Psoas muscle (tissue), 7 donors: ENCODE measurements at regions not wholly inside any gene's neighbourhood (a gene's known extent, or its start where the extent isn't known, plus 50 kb on each side); places are given as distances from the start of the nearest gene placed in this dataset.

Source experiments
- ATAC-seq, 4 donors: fragments of 200-7000 bp; cut with Tn5 transposase; one replicate each; pipeline ENCODE4 v1.9.1; 2020; ENCODE audit warnings: moderate library complexity in 3 of 4, mild to moderate bottlenecking in 2 of 4
- DNase-seq, 2 donors: peaks; one replicate each; pipeline ENCODE4 v3.0.0-alpha.2; 2020
- H3K27ac ChIP-seq: fragments of 200-600 bp; one replicate; pipeline ENCODE4 v1.8.0; 2022
- H3K27me3 ChIP-seq, 3 donors: fragments of 200-600 bp in 1 of 3; one replicate each; pipeline versions ENCODE4 v1.6.1 to v1.8.0; 2013 to 2022; ENCODE audit warnings: low read length in 2 of 3, mild to moderate bottlenecking in 2 of 3, moderate library complexity in 1 of 3; ENCODE audit not compliant: insufficient read depth in 3 of 3
- H3K36me3 ChIP-seq, 2 donors: fragments of 200-600 bp in 1 of 2; one replicate each; pipeline versions ENCODE4 v1.6.1 to v1.8.0; 2013 to 2022; ENCODE audit warnings: low read depth in 1 of 2, mild to moderate bottlenecking in 1 of 2, moderate library complexity in 1 of 2; ENCODE audit not compliant: insufficient read depth in 1 of 2
- H3K4me1 ChIP-seq: fragments of 200-600 bp; one replicate; pipeline ENCODE4 v1.8.0; 2022
- H3K4me3 ChIP-seq: fragments of 200-600 bp; one replicate; pipeline ENCODE4 v1.8.0; 2022; ENCODE audit warnings: mild to moderate bottlenecking
- H3K9me3 ChIP-seq: fragments of 200-600 bp; one replicate; pipeline ENCODE4 v1.8.0; 2022
- CTCF ChIP-seq: fragments of 200-600 bp; IDR thresholded peaks from one replicate; pipeline ENCODE4 v1.8.0; 2022; ENCODE audit warnings: antibody characterized with exemption
- WGBS, 3 donors: extraction: QIAGEN DNeasy Blood & Tissue Kit; methylation state at CpG; one replicate each; pipeline versions ENCODE4 v1.1.6 to v1.1.7; 2013; 5-methylcytosine and 5-hydroxymethylcytosine counted together
- intact Hi-C, 2 donors: fragments of 100-400 bp; cut with DNase I; formaldehyde crosslinking; loops; one replicate each; pipeline versions ENCODE4 v1.11.0 to v1.14.2; 2022
- donor health status: healthy with polysubstance abuse.
- donor health status: DM: no; HTN: no; CAD: no; lungs with moderate emphysema.
- donor health status: Bipolar disorder and iron deficiency.
- donor health status: healthy.
- donor health status: DM: yes; HTN: yes; CAD: no.
- donor health status: DM: no; HTN: no; CAD: no.
- donor health status: DM: yes; HTN: yes; CAD: no.

DNA sequence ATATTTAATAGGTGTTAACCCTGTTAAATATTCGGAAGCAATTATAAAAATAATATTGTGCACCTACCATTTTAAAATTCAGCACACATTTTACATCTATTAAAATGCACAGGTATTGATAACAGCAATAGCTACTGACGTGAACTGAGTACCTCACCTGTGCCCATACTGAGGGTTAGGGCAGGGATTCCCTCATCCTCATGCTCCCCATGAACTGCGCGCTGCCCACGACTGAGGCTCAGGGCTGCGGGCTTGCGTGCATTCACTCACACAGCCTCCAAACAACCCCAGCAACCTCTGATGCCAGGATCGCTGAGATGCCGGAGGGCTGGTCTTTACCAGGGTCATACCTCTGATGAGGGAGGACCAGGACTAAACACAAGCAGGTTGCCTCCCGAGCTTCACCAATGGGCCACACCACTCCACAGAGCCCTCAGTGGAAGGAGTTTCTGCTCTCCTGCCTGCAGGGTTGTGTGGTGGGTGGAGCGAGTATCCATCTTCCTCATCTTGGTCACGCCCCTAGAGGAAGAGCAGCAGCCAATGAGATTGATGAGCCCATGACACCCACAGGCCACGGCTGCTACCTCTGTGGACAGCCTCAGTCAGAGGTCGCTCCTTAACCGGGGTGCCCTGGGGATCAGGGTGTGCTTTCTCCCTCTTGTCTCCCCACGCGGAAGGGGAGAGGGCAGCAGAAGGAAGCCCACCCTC, 478.3 kb downstream of the TNS3 start:
- H3K27me3 ChIP-seq = no peaks in the 10 kb centered on the region
- WGBS, 3 donors = 88 to 95% (median 91%) methylated on average over 16 to 17 of the region's 17 CpGs
- H3K9me3 ChIP-seq = no peaks in the 10 kb centered on the region
- no peak overlapping the region for H3K27ac ChIP-seq
- TF ChIP-seq CTCF = no peak
- intact Hi-C loops = no loop called here
- no peaks in the 10 kb centered on the region for H3K36me3 ChIP-seq
- DNase-seq = no peak
- H3K4me3 ChIP-seq = no peak overlapping the region
- H3K4me1 ChIP-seq = no peaks in the 10 kb centered on the region
- no peak for ATAC-seq

DNA sequence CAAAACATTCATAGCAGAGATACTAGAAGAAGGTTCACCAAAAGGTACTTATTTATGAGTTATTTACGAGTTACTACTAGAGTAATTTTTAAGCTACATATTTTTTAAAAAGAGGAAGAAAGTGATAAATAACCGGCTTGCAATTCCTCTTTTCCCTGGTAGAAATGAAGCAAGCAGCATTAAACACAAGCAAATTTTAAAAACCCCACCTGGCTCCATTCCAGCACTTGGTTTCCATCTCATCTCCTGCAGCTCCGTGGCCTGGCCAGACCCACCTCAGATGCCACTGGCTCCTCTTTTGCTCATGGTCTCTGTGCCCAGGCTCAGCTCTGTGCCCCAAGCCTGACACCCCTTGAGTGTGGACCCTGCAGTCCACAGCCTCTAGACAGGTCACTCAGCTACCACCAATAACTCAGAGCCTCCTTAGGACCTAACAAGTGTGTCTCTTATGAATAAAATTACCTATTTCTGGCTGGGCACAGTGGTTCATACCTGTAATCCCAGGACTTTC, 479.5 kb downstream of the TNS3 start:
- Histone ChIP-seq H3K36me3 (no peaks in the 10 kb centered on the region), H3K9me3 (no peaks in the 10 kb centered on the region), H3K4me1 (no peaks in the 10 kb centered on the region), H3K27ac (no peak overlapping the region), H3K4me3 (no peak overlapping the region), H3K27me3 (no peaks in the 10 kb centered on the region)
- intact Hi-C loops = no loop called here
- no peak for TF ChIP-seq CTCF
- ATAC-seq (no peak), DNase-seq (no peak)
- 59 to 66% (median 62%) methylated on average over 3 of the region's 3 CpGs for WGBS, 3 donors

DNA sequence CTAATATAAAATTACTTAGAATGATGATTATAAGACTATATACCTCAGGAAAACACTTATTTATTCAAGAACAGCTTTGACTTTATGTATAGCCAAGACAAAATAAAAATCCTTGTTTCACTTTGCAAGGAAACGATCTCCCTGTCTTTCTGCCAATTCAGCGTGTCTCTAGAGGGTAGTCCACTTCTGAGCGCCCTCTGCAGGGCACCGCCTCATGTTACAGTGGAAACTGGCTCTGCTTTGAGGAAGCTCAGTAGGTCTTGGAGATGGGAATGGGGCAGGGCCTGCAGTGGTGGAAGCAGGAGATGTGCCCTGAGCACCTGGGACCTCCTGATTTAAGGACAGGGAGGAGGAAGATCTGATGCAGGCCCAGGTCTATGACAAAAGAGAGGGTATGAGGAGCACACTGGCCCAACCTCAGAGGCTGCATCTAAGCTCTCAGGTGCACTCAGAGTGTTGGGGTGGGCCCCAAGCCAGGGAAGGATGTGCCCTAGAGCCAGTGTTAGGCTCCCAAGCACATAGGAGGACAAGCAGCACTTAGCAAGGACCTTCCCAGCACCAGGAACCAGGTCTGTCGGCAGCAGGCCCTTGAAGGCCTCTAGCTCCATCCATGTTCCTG, 481.0 kb downstream of the TNS3 start:
- 42 to 50% (median 49%) methylated on average over 5 of the region's 5 CpGs for WGBS, 3 donors
- Histone ChIP-seq H3K4me3 (no peak overlapping the region), H3K9me3 (no peaks in the 10 kb centered on the region), H3K36me3 (no peaks in the 10 kb centered on the region), H3K27ac (no peak overlapping the region), H3K27me3 (no peaks in the 10 kb centered on the region), H3K4me1 (no peaks in the 10 kb centered on the region)
- DNase-seq (no peak), ATAC-seq (peak in 1 of 4 donors; percentile 37)
- no peak for TF ChIP-seq CTCF
- intact Hi-C loops = no loop called here

DNA sequence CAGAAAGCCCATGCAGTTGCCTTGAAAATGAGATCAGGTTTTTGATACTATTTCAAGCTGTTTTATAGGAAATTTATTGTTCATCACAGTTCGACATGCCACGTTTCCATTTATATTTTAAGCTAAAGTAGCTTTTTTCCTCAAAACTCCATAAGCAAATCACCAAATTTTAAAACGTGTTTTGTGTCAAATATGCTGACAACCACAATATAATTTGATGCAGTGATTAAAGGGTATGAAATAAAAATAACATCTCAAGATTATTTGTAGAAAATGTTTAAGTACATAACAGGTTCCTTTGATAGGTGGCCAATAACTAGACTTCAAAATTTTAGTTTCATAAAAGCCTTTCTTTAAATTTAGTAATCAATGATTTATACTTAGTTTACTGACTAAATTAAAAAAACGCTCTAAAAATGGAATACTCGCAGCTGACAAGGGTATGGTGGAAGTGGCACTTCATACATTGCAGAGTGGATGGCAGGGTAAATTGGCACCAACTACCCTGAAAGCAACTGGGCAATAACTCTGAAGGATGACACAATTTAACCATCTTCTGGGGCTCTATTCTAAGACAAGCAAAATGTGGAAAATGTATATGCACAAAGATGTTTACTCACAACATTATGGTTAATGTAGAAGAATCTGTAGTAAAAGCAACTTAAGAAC, 481.6 kb downstream of the TNS3 start:
- 79 to 84% (median 80%) methylated on average over 5 of the region's 5 CpGs for WGBS, 3 donors
- Histone ChIP-seq H3K27me3 (no peaks in the 10 kb centered on the region), H3K9me3 (no peaks in the 10 kb centered on the region), H3K4me3 (no peak overlapping the region), H3K4me1 (no peaks in the 10 kb centered on the region), H3K27ac (no peak overlapping the region), H3K36me3 (no peaks in the 10 kb centered on the region)
- ATAC-seq (no peak), DNase-seq (no peak)
- TF ChIP-seq CTCF = no peak
- intact Hi-C loops = no loop called here
